Right ventricle myocardium inferior (tissue), 1 donor: ENCODE measurements at regions not wholly inside any gene's neighbourhood (a gene's known extent, or its start where the extent isn't known, plus 50 kb on each side); places are given as distances from the start of the nearest gene placed in this dataset.

Experiments used
- ATAC-seq: fragments of 200-7000 bp; cut with Tn5 transposase; one replicate; pipeline ENCODE4 v1.9.1; 2020; ENCODE audit warnings: mild to moderate bottlenecking, moderate library complexity
- DNase-seq: peaks from one replicate; pipeline ENCODE4 v3.0.0; 2021; ENCODE audit errors: missing footprints
- intact Hi-C: fragments of 100-400 bp; cut with DNase I; formaldehyde crosslinking; loops from one replicate; pipeline ENCODE4 v1.11.0; 2022
- donor health status: DM: no; HTN: yes; CAD: no; lungs with severe emphysema.

GRCh38 chr13:89584058-89584620 lies 1763.3 kb upstream of the MIR17HG start:
- no peak for ATAC-seq
- intact Hi-C loops = no loop called here
- no peak for DNase-seq

GRCh38 chr13:89602655-89603054 lies 1744.8 kb upstream of the MIR17HG start:
- ATAC-seq (peak; percentile 62), DNase-seq (no peak)
- intact Hi-C loops = no loop called here

GRCh38 chr13:89603187-89603586 lies 1744.3 kb upstream of the MIR17HG start:
- intact Hi-C loops = no loop called here
- ATAC-seq (no peak), DNase-seq (no peak)

DNA sequence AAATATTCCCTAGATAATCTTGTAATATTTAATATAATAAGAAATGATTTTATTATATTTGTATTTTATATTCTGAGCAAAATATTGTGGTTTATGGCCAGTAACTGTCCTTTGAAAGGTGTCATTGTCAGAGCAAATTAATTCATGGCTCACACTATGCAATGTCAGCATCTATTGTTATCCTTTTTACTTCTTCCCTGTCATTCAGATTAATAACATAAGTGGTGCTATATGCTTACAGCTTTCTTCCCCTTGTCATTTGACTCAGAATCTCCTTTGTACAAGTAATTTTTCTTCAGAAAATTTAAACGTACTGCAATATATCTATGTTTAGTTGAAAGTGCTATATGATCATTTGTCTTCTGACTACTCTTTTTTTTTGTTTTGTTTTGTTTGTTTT lies 1738.2 kb upstream of the MIR17HG start:
- intact Hi-C loops = no loop called here
- DNase-seq (no peak), ATAC-seq (no peak)

DNA sequence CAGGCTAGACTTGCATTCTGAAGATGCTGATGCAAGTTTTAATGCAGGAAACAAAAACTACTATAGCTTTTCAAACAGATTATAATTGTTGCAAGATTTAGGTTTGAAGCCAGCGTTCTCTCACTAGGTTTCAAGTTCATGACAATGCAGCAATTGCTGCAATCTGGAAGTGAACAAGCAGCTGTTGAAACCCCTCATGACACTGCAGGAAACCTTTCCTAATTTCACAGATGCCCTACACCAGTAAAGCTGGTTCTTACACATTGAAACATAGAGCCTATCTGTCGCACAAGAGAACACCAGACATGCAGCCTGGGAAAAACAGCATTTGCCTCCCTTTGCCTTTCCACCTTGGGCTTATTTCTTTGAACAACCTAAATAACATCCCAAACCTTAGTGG lies 1737.2 kb upstream of the MIR17HG start:
- ATAC-seq (no peak), DNase-seq (no peak)
- intact Hi-C loops = no loop called here

DNA sequence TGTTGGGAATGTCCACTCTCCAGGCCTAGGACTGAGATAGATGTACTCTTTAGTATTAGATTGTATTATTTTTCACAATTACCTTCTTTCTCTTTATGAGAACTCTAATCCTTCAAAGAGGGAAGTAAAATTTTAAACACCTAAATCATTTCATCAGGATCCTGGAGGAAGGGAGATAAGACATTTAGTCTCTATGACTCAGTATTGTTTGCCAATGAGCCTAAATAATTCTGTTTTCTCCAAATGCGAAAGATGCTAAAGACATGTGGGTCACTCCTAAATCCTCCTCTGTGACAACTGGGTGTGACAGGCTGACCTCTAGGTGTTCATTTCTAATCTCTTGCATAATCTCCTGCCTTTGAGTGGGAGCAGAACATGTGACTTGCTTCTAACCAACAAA lies 1736.6 kb upstream of the MIR17HG start:
- intact Hi-C loops = no loop called here
- no peak for DNase-seq
- no peak for ATAC-seq

GRCh38 chr13:89627996-89628395 lies 1719.5 kb upstream of the MIR17HG start:
- DNase-seq (no peak), ATAC-seq (no peak)
- intact Hi-C loops = no loop called here

DNA sequence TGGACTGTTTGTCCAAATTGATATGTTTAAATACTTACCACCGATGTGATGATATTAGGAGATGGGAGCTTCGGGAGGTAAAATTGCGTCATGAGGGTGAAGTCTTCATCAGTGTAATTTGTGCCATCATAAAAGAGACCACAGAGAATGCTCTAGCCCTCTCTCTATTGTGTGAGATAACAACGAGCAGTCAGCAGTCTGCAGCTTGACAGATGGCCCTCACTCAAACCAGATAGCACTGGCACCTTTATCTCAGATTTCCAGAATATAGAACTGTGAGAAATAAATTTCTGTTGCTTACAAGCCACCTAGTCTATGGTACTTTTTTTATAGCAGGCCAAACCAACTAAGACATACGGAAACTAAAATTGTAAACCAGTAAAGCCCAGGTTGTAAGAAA lies 1718.9 kb upstream of the MIR17HG start:
- no peak for DNase-seq

GRCh38 chr13:89650226-89650625 lies 1697.3 kb upstream of the MIR17HG start:
- no peak for ATAC-seq
- intact Hi-C loops = no loop called here
- no peak for DNase-seq

More for the DNA sequence above, 1718.9 kb upstream of the MIR17HG start:
- ATAC-seq = no peak
- intact Hi-C loops = no loop called here

DNA sequence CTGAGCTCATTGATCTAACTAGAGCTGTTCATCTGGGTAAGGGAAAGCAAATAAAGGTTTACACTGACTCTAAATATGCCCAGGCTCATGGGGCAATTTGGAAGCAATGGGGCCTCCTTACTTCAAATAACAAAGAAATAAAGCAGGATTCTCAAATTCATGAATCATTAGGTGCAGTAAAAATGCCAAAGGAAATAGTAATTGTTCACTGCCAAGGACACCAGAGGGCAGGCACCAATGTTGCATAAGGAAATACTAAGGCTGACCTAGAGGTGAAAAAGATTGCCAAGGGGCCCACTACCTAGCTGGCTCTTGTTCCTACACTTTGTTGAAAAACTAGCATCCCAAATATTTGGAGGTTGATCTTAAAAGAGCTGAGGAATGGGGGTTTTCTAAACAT lies 1686.7 kb upstream of the MIR17HG start:
- ATAC-seq (no peak), DNase-seq (no peak)
- intact Hi-C loops = no loop called here

GRCh38 chr13:89673789-89674311 lies 1673.6 kb upstream of the MIR17HG start:
- intact Hi-C loops = no loop called here
- ATAC-seq = no peak
- DNase-seq = no peak

DNA sequence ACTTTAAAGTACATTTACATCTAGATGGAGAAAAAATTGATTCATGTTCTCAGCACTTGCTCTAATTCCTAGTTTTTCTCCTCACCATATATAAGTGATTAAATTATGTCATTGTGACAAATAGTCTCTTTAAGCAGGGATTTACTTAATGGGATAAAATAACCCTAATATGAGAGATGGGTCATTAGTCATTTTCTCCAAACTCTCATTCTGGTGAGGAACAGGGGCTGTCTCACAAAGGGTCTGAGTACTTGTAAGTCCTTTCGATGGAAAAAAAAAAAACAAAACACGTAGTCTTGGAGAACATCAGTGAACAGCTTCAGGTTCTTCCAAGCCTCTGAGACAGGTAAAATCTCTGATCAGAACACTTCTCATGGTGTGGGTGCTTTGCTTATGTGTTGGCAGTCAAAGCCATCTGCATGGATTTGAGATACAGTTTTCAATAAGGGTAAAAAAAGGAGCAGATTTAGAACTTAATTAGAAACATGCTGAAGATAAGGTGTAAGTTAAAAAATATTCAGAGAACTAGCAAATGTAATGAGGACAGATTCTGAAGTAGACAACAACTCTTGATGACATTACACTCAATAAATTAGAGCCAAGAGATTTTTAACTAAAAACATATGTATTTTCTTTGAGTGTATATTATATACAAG lies 1668.9 kb upstream of the MIR17HG start:
- ATAC-seq = no peak
- DNase-seq = no peak
- intact Hi-C loops = no loop called here

- no peak for ATAC-seq
These were observed 1662.6 kb upstream of the MIR17HG start for GRCh38 chr13:89684896-89685295.

GRCh38 chr13:89686171-89686570 lies 1661.3 kb upstream of the MIR17HG start:
- intact Hi-C loops = no loop called here
- DNase-seq (no peak), ATAC-seq (no peak)

More at GRCh38 chr13:89684896-89685295, 1662.6 kb upstream of the MIR17HG start:
- no peak for DNase-seq
- intact Hi-C loops = no loop called here

- ATAC-seq = no peak
- DNase-seq = no peak
- intact Hi-C loops = no loop called here
These were observed 1660.4 kb upstream of the MIR17HG start for GRCh38 chr13:89687066-89687465.

GRCh38 chr13:89688918-89689317 lies 1658.6 kb upstream of the MIR17HG start:
- DNase-seq (no peak), ATAC-seq (peak; percentile 81)
- intact Hi-C loops = no loop called here

DNA sequence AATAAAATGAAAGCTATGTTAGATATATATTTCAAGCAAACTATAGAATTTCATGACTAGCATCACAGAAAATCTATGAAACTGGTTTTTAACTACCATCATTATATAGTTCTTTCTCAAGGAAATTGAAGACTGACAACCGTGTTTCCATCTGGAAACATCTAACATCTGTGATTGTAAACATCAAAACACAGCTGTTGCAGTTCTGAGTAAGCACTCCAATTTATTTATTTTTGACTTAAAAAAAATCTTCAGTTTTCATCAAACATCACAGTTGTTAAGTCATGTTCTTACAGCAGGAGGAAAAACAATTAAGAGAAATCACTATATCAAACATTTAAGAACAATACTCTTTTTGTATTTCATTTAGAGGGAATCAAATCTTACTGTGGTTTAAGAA lies 1653.0 kb upstream of the MIR17HG start:
- ATAC-seq = no peak
- DNase-seq = no peak
- intact Hi-C loops = no loop called here

DNA sequence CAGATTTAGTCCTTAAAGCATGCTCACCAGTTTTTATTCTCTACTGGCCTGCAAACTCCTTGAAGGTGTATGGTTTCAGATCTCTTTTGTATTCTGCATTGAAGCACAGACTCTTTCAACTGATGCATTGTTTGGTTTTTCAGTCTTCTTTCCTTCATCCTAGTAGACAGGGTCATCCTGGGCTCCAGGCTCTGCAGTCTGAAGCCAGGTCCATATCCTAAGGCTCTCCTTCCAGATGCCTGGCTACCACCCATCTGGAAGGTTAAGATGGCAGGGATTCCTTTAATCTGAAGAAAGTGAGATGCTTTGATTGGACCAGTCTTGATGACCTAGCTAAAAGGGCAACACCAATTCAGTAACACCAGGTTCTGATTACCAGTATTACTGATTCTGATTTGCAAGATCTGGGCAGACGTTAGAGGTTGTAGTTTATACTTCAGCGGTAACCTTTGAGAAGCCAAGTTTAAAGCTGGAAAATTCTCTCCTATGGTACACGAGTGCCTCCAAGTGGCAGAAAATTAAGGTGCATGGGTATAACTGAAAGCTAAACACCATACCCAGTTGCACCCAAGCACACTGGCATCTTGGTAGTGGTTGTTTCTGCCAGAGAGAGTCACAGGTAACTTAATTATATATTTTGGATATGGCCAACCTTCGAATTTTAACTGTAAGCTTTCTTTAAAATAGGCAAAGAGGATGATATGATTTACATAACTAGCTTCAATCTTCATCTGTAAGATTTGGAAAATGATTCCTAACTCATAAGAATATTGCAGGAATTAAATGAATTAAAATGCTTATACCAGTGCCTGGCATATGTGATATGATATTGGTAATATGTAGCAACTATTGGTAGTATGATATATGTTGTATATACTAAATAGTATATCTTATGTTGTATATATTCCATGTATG lies 1651.9 kb upstream of the MIR17HG start:
- ATAC-seq = peak; percentile 56
- intact Hi-C loops = loop anchor here (5.0 kb wide), 1 partner anchor 333 kb away; no protein-coding TSS in a partner anchor
- no peak for DNase-seq

DNA sequence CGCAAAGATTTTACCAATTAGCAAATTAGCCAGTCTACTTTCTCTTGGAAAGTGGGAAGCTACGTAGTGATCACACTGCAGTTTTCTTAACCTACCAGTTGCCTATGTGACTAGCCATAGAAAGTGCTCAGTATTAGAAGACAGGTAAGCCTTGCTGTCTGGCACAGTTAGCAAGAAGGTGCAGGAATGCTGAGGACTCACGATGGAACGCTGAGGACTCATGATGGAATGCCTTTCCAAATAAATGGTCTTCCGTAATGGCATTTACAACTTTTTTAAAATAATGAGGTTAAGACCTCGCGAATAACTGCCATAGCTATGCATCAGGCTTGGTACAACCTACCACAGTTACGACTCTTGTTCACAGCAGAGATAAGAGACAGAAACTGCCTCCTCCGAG lies 1645.6 kb upstream of the MIR17HG start:
- intact Hi-C loops = no loop called here
- DNase-seq = no peak
- no peak for ATAC-seq

- intact Hi-C loops = no loop called here
- ATAC-seq (no peak), DNase-seq (no peak)
These were observed 1643.4 kb upstream of the MIR17HG start for GRCh38 chr13:89704040-89704439.
